Erythroblast (primary cell): ENCODE measurements at regions not wholly inside any gene's neighbourhood (a gene's known extent, or its start where the extent isn't known, plus 50 kb on each side); places are given as distances from the start of the nearest gene placed in this dataset.

ENCODE experiments used
- GATA1 ChIP-seq: IDR thresholded peaks from 2 replicates; pipeline ENCODE4 v1.6.1; 2011; ENCODE audit warnings: low read depth, mild to moderate bottlenecking, control low read depth, low read length, moderate library complexity
- POLR2A ChIP-seq: IDR thresholded peaks from 2 replicates; pipeline ENCODE4 v1.6.1; 2011; ENCODE audit warnings: mild to moderate bottlenecking, low read length

DNA sequence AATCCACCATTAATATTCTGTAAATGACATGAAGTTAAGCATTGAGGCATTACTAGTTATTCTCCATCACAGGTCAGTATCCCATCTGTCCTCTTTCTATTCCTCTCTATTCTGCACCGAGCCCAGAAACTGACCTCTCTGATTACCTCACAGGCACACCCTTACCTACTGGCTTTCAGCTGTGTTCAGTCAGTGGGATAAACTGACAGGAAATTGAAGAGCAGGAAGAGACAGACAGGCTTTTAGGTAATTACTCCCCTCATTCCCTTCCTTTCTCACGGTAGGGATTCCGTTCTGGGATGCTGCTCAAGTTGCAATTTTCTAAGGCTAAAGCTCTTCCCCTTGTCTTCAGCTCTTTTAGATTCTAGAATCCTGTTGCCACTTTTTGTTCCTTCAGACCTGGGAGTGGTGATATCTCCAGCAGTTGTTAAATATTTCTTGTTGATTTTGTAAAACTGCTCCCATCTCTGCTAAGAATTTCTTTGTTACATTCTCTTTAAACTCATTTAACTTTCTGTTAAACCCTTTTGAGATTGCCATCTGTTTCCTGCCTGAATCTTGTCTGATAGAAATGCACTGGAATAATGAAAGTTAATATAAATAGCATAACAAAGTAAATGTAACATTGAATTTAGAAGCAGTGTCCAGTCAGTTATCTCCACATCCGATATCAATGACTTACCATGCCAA is 1063.4 kb downstream of the PLA2G4A start:
- TF ChIP-seq POLR2A (no peak), GATA1 (no peak)
